GM12892 (cell line): ENCODE measurements at regions not wholly inside any gene's neighbourhood (a gene's known extent, or its start where the extent isn't known, plus 50 kb on each side); places are given as distances from the start of the nearest gene placed in this dataset.

Source experiments
- POLR2A ChIP-seq: IDR thresholded peaks from 2 replicates; pipeline ENCODE4 v1.6.1; 2011; ENCODE audit warnings: low read depth, low read length, control low read depth
- POLR2AphosphoS5 ChIP-seq: IDR thresholded peaks from 2 replicates; pipeline ENCODE4 v1.6.1; 2011; ENCODE audit warnings: low read depth, low read length, control low read depth

DNA sequence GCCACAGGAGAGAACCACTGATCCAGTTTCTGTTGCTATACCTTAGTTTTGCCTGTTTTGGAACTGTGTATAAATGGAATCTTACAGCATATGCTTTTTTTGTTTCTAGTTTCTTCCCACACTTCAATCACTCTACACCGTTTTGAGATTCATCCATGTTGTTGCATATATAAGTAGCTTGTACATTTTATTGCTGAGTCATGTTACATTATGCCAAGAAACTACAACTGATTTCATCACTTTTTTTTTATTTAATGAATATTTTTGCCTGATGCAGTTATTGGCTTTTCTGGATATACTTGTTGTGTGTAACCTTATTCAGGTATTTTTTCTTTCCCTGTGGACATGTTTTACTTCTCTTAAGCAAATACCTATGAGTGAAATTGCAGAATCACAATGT lies 1135.9 kb downstream of the RAPGEF2 start:
- TF ChIP-seq POLR2A, result no peak
- TF ChIP-seq POLR2AphosphoS5, result no peak
